Astrocyte (in vitro differentiated cells and primary cell): ENCODE measurements at regions not wholly inside any gene's neighbourhood (a gene's known extent, or its start where the extent isn't known, plus 50 kb on each side); places are given as distances from the start of the nearest gene placed in this dataset.

Experiments
- EZH2 ChIP-seq: IDR thresholded peaks from 2 replicates; pipeline ENCODE4 v1.6.1; 2012; ENCODE audit warnings: mild to moderate bottlenecking, low read length, inconsistent platforms; ENCODE audit not compliant: insufficient read depth
- TF ChIP-seq, protein P1 (sequence below): IDR thresholded peaks from 2 replicates; pipeline ENCODE4 v1.5.1; 2011; ENCODE audit warnings: low read depth, mild to moderate bottlenecking, inconsistent platforms, low read length, moderate library complexity; ENCODE audit not compliant: insufficient read depth

DNA sequence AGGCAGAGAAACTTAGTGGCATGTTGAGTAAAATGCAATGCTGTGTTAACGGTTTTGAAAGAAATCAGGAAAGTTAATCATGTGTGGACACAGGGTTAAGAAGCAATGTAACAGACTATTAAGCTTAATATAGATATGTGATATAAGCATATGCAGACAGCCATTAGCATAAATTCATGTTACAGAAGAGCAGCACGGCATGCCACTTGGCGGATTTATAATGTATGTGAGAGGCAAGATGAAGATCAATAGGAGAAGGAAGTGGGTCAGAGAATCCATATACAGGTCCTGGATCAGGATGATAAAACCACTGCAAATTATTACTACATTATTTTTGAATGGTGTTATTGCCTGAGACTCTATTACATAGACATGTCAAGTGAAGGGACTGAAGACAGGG lies 694.3 kb downstream of the MCTP2 start:
- TF ChIP-seq, protein P1, sequence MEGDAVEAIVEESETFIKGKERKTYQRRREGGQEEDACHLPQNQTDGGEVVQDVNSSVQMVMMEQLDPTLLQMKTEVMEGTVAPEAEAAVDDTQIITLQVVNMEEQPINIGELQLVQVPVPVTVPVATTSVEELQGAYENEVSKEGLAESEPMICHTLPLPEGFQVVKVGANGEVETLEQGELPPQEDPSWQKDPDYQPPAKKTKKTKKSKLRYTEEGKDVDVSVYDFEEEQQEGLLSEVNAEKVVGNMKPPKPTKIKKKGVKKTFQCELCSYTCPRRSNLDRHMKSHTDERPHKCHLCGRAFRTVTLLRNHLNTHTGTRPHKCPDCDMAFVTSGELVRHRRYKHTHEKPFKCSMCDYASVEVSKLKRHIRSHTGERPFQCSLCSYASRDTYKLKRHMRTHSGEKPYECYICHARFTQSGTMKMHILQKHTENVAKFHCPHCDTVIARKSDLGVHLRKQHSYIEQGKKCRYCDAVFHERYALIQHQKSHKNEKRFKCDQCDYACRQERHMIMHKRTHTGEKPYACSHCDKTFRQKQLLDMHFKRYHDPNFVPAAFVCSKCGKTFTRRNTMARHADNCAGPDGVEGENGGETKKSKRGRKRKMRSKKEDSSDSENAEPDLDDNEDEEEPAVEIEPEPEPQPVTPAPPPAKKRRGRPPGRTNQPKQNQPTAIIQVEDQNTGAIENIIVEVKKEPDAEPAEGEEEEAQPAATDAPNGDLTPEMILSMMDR = no peak
- TF ChIP-seq EZH2 = no peak
